Activated T-cell treated with anti-CD3 and anti-CD28 coated beads, Interleukin-2, amount 50 U/mL, for 72 hours (primary cell): ENCODE measurements at regions not wholly inside any gene's neighbourhood (a gene's known extent, or its start where the extent isn't known, plus 50 kb on each side); places are given as distances from the start of the nearest gene placed in this dataset.
"Not testable (repeated sequence)": the region's sequence is repeated elsewhere in the genome, so short reads cannot be mapped to it uniquely, and the experiment has no call there.

Experiments used
- ATAC-seq, 2 donors: fragments of 150-1000 bp; cut with Tn5 transposase; replicated peaks in 1 of 2; 2 replicates each; pipeline ENCODE4 v1.10.0; 2021; ENCODE audit warnings: moderate library complexity in 2 of 2, mild to moderate bottlenecking in 1 of 2
- DNase-seq, 2 donors: peaks; one replicate each; pipeline ENCODE4 v3.0.0; 2021 to 2022; ENCODE audit warnings: mixed read lengths in 1 of 2
- H3K27ac Mint-ChIP-seq: one replicate; pipeline ENCODE4 v1.8.0; 2022; ENCODE audit warnings: mild to moderate bottlenecking, moderate library complexity, mixed read lengths
- H3K27me3 Mint-ChIP-seq: one replicate; pipeline ENCODE4 v1.8.0; 2022; ENCODE audit warnings: low read depth, mixed read lengths
- H3K36me3 Mint-ChIP-seq, 2 donors: one replicate each; pipeline ENCODE4 v1.8.0; 2022; ENCODE audit warnings: mixed read lengths in 2 of 2, mild to moderate bottlenecking in 1 of 2; ENCODE audit not compliant: insufficient read depth in 2 of 2
- H3K4me1 Mint-ChIP-seq: one replicate; pipeline ENCODE4 v1.8.0; 2022; ENCODE audit warnings: low read depth, mixed read lengths
- H3K4me3 Mint-ChIP-seq, 2 donors: one replicate each; pipeline ENCODE4 v1.8.0; 2022; ENCODE audit warnings: mild to moderate bottlenecking in 2 of 2, mixed read lengths in 2 of 2, moderate library complexity in 2 of 2
- H3K9me3 Mint-ChIP-seq, 2 donors: one replicate each; pipeline ENCODE4 v1.8.0; 2022; ENCODE audit warnings: mixed read lengths in 2 of 2

GRCh38 chr1:181931873-181932272 lies 129.6 kb downstream of the ZNF648 start:
- Mint-ChIP-seq H3K4me1 (no peaks in the 10 kb centered on the region), H3K4me3 (no peak overlapping the region), H3K27me3 (peaks cover 9% of the 10 kb centered on the region), H3K9me3 (no peaks in the 10 kb centered on the region), H3K36me3 (no peaks in the 10 kb centered on the region), H3K27ac (no peak overlapping the region)
- ATAC-seq (no peak), DNase-seq (no peak)

DNA sequence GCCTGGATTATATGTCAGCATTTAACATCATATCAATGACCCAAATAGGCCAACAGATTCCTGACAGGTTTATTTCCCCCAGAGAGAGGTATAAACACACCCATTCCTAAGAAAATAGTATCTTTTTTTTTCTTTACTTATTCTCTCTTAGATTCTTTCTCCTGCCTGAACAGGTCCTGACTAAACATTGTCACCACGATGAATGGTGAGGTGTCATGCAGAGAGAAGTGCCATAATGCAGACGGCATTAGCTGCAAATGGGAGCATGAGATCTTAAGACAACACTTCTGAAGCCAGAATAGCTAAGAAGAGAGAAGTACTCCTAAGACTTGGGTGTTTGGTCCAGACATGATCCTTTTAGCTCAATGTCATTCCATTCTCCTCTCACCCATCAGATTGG lies 131.3 kb downstream of the ZNF648 start:
- ATAC-seq (no peak), DNase-seq (no peak)
- Mint-ChIP-seq H3K27ac (no peak overlapping the region), H3K36me3 (no peaks in the 10 kb centered on the region), H3K27me3 (peaks cover 9% of the 10 kb centered on the region), H3K9me3 (no peaks in the 10 kb centered on the region), H3K4me3 (no peak overlapping the region), H3K4me1 (no peaks in the 10 kb centered on the region)

DNA sequence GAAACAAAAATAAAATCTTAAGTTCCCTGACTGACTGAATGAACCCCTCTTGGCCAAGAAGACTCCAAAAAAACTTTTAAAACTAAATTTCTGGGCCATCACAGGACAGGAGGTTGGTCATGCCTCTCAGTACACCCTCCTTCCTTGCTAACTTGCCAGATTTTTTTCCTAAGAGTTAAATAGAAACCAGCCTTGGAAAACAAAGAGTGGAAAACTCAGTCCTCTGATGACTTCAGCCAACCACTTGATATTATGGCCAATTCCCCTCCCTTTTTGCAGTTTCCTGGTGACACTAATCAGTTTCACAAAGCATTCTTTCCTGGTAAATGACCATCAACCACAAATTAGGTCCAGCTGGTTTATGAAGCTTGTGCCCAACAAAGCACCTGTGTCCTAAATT lies 134.8 kb downstream of the ZNF648 start:
- DNase-seq (no peak), ATAC-seq (no peak)
- H3K4me1 Mint-ChIP-seq = no peaks in the 10 kb centered on the region
- H3K27me3 Mint-ChIP-seq = peaks cover 9% of the 10 kb centered on the region
- no peaks in the 10 kb centered on the region for H3K9me3 Mint-ChIP-seq
- H3K4me3 Mint-ChIP-seq = no peak overlapping the region
- no peak overlapping the region for H3K27ac Mint-ChIP-seq
- no peaks in the 10 kb centered on the region for H3K36me3 Mint-ChIP-seq

- ATAC-seq, H3K4me3 Mint-ChIP-seq, H3K9me3 Mint-ChIP-seq, DNase-seq, H3K27me3 Mint-ChIP-seq, H3K4me1 Mint-ChIP-seq, H3K36me3 Mint-ChIP-seq, H3K27ac Mint-ChIP-seq: not testable (repeated sequence)
These were observed 137.5 kb downstream of the ZNF648 start for GRCh38 chr1:181924034-181924433.

DNA sequence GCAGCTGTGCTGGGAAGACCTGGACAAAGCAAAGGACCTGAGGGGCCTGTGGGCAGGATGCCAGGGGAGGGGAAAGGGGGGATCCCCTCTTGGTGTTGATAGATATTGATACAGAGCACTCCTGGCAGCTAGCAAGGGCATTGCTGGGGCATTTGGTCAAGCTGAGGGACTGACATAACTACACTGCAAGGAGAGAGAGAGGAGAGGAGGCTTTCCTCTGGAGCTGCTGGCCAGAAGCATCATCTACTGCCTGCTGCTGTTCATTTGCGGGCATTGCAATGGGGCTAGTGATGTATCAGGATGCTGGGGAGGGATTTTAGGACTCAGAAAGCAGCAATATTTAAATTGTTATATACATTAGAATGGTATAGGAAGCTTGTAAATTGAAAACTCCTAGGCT lies 142.0 kb downstream of the ZNF648 start:
- Mint-ChIP-seq H3K4me3 (no peak overlapping the region), H3K9me3 (no peaks in the 10 kb centered on the region), H3K27ac (no peak overlapping the region), H3K36me3 (no peaks in the 10 kb centered on the region), H3K27me3 (no peaks in the 10 kb centered on the region), H3K4me1 (no peaks in the 10 kb centered on the region)
- DNase-seq = no peak
- ATAC-seq = no peak

- Mint-ChIP-seq H3K9me3 (no peaks in the 10 kb centered on the region), H3K36me3 (no peaks in the 10 kb centered on the region), H3K4me3 (no peak overlapping the region), H3K27me3 (no peaks in the 10 kb centered on the region), H3K4me1 (no peaks in the 10 kb centered on the region), H3K27ac (no peak overlapping the region)
- DNase-seq (no peak), ATAC-seq (no peak)
These were observed 142.5 kb downstream of the ZNF648 start for GRCh38 chr1:181918880-181919525.

DNA sequence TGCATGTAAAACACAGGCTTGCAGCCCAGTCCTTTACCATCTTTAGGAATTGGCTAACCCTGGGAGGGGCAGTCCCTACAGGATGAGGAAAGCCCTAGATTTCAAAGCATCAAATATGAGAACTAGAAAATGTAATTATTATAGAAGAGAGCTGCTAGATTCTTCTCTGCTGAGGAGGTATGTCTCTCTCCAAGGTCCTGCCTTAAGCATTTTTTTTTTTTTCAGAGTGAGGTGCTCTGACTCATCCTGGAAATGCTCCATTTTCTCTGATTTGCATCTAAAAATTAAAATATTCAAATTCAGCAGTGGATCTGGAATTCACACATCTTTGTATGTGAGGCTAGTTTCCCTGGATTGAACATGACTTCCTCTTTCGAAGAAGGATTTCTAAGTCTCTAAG lies 149.8 kb downstream of the ZNF648 start:
- ATAC-seq = no peak

DNA sequence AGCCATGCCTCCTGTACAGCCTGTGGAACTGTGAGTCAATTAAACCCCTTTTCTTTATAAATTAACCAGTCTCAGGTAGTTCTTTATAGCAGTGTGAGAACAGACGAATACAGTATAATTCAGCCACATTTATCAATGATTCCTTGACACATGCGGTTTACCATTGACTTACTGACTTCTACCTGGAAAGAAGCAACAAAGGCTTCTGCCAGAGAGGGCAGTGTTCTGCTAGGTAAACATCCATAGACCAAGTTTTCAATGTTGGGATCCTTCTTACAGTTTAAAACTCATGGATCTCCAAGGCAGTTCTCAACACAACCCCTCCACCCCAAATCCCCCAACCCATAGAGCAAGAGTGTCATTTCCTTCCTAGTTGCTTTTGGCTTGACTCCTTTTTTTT lies 150.6 kb downstream of the ZNF648 start:
- no peaks in the 10 kb centered on the region for H3K4me1 Mint-ChIP-seq
- no peak overlapping the region for H3K27ac Mint-ChIP-seq
- no peak overlapping the region for H3K4me3 Mint-ChIP-seq
- ATAC-seq (no peak), DNase-seq (no peak)
- no peaks in the 10 kb centered on the region for H3K36me3 Mint-ChIP-seq
- peaks cover 0 to 4% of the 10 kb centered on the region in 2 donors for H3K9me3 Mint-ChIP-seq
- H3K27me3 Mint-ChIP-seq = peaks cover 16% of the 10 kb centered on the region

More for the DNA sequence above, 149.8 kb downstream of the ZNF648 start:
- no peak for DNase-seq
- Mint-ChIP-seq H3K27me3 (peaks cover 13% of the 10 kb centered on the region), H3K4me3 (no peak overlapping the region), H3K27ac (no peak overlapping the region), H3K36me3 (no peaks in the 10 kb centered on the region), H3K9me3 (peaks cover 0 to 4% of the 10 kb centered on the region in 2 donors), H3K4me1 (no peaks in the 10 kb centered on the region)

DNA sequence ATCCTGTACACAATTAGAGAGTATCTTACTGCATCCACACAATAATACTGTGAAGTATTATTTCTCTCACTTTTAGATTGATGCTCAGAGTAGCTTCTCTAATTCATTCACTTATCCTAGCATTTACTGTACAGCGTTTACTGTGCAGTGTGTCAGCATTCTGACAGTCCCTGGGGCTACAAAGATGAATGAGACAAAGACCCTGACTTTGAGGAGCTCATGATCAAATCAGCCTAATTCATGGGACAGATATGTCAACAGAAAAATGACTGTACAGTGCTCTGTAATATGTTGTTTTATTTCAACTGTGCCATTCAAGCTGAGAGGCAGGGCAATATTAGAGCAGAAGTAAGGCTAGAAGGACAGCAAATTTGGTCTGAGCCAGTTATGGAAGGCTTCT lies 152.5 kb downstream of the ZNF648 start:
- peaks cover 0 to 4% of the 10 kb centered on the region in 2 donors for H3K9me3 Mint-ChIP-seq
- H3K27ac Mint-ChIP-seq = no peak overlapping the region
- peaks cover 16% of the 10 kb centered on the region for H3K27me3 Mint-ChIP-seq
- no peaks in the 10 kb centered on the region for H3K36me3 Mint-ChIP-seq
- H3K4me1 Mint-ChIP-seq = no peaks in the 10 kb centered on the region
- ATAC-seq (no peak), DNase-seq (no peak)
- no peak overlapping the region for H3K4me3 Mint-ChIP-seq

- Mint-ChIP-seq H3K27me3 (peaks cover 16% of the 10 kb centered on the region), H3K27ac (no peak overlapping the region)
These were observed 154.9 kb downstream of the ZNF648 start for GRCh38 chr1:181906631-181907030.

DNA sequence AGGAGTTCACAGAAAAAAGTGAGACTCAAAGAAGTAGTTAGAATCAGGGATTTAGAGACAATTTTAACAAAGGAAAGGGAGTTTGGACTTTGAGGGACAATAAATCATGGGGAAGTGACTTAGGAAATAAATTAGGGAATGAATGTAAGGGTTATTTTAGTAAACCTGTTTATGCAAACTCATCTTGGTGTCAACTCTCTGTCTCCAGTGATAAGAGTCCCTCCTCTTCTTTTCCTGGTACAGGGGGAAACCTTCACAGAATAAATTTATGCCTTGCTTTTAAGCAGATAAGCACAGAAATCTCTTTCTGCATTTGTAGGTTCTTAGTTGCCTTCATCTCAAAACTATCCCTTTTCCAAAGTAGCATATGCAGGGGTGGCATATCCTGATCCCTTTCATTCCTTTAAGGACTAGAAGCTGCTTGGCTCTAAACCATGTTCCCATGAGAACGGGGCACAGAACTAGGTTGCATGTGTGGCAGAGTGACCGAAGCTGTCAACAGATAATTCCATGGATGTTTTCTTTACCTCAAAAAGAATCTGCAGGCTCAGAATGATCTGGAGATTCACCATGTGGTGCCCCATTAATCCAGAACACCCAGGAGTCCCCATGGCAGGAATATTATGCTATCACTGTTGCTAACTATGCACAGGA lies 155.4 kb downstream of the ZNF648 start:
- peaks cover 13% of the 10 kb centered on the region for H3K27me3 Mint-ChIP-seq
- no peaks in the 10 kb centered on the region for H3K36me3 Mint-ChIP-seq
- H3K27ac Mint-ChIP-seq = no peak overlapping the region
- ATAC-seq (no peak), DNase-seq (no peak)
- no peak overlapping the region for H3K4me3 Mint-ChIP-seq
- no peaks in the 10 kb centered on the region for H3K4me1 Mint-ChIP-seq
- peaks cover 0 to 4% of the 10 kb centered on the region in 2 donors for H3K9me3 Mint-ChIP-seq

More at GRCh38 chr1:181906631-181907030, 154.9 kb downstream of the ZNF648 start:
- Mint-ChIP-seq H3K36me3 (no peaks in the 10 kb centered on the region), H3K4me3 (no peak overlapping the region), H3K9me3 (peaks cover 0 to 4% of the 10 kb centered on the region in 2 donors), H3K4me1 (no peaks in the 10 kb centered on the region)
- ATAC-seq (no peak), DNase-seq (no peak)

DNA sequence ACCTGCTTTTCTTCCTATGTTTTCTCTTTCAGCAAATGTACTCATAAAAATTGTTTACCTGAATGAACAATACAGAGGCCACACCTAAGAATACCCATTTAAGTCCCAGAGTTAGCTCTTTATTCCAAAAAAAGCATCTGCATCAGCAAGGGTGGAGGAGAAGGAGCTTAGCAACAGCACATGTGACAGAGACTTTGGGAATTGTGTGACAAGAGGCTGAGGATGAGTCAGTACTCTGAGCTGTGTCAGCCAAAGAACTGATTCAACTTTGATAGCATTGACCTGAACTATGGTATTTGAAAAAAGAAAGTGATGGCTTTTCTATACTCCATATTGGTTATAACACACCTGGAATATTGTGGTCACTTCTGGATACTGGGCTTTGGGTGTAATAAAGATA lies 162.7 kb downstream of the ZNF648 start:
- Mint-ChIP-seq H3K4me3 (no peak overlapping the region), H3K9me3 (no peaks in the 10 kb centered on the region), H3K4me1 (no peaks in the 10 kb centered on the region), H3K27me3 (no peaks in the 10 kb centered on the region), H3K36me3 (no peaks in the 10 kb centered on the region), H3K27ac (no peak overlapping the region)
- ATAC-seq (no peak), DNase-seq (no peak)

- H3K4me3 Mint-ChIP-seq = no peak overlapping the region
- H3K27me3 Mint-ChIP-seq = no peaks in the 10 kb centered on the region
- H3K9me3 Mint-ChIP-seq = no peaks in the 10 kb centered on the region
- DNase-seq (no peak), ATAC-seq (no peak)
- no peak overlapping the region for H3K27ac Mint-ChIP-seq
- H3K36me3 Mint-ChIP-seq = no peaks in the 10 kb centered on the region
- H3K4me1 Mint-ChIP-seq = no peaks in the 10 kb centered on the region
These were observed 164.7 kb downstream of the ZNF648 start for GRCh38 chr1:181896824-181897223.

DNA sequence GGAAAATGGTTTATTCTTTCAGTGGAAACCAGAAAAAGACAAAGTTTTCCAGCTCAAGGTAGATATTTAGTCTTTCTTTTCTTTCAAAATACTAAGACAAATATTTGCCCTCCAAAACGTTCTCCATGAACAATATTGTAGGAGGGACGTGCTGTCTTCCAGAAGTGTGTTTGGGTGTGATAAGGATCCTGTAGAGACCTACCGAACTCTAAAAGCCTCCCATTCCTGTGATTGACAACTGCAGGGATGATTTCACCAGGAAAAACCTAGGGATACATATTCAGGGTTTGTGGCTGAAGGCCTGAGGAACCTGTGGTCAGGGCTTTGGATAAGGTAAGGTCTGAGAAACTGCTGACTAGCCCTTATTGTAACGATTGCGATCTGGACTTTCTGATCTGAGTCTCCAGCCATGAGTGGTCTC lies 167.1 kb downstream of the ZNF648 start:
- Mint-ChIP-seq H3K27ac (no peak overlapping the region), H3K4me1 (no peaks in the 10 kb centered on the region), H3K36me3 (no peaks in the 10 kb centered on the region), H3K9me3 (no peaks in the 10 kb centered on the region), H3K4me3 (no peak overlapping the region), H3K27me3 (no peaks in the 10 kb centered on the region)
- ATAC-seq (no peak), DNase-seq (no peak)
